ENCODE measurements at regions not wholly inside any gene's neighbourhood (a gene's known extent, or its start where the extent isn't known, plus 50 kb on each side); places are given as distances from the start of the nearest gene placed in this dataset.
"Not testable (repeated sequence)": the region's sequence is repeated elsewhere in the genome, so short reads cannot be mapped to it uniquely, and the experiment has no call there.

DNA sequence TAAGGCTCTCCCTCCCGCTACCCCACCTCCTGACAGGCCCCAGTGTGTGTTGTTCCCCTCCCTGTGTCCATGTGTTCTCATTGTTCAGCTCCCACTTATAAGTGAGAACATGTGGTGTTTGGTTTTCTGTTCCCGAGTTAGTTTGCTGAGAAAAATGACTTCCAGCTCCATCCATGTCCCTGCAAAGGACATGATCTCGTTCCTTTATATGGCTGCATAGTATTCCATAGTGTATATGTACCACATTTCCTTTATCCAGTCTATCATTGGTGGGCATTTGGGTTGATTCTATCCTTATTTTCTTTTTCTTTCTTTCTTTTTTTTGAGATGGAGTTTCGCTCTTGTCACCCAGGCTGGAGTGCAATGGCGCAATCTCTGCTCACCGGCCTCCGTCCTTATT is 57.8 kb upstream of the RASSF3 start:
- DNase-seq (ENCODE audit: extremely low read depth in 1 of 11, low read depth in 9 of 11, low spot score in 4 of 11) = not testable (repeated sequence)

DNA sequence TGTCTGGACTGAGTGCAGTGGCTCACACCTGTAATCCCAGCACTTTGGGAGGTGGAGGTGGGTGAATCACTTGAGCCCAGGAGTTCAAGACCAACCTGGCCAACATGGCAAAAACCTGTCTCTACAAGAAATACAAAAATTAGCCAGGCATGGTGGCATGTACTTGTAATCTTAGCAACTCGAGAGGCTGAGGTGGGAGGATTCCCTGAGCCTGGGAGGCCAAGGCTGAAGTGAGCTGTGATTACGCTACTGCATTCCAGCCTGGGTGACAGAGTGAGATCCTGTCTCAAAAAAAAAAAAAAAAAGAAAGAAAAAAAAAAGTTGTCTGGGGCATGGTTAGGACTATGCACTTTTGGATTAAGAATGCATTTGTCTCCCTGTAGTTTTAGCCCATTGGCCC is 56.6 kb upstream of the RASSF3 start:
- not testable (repeated sequence) for DNase-seq (ENCODE audit: extremely low read depth in 1 of 11, low read depth in 9 of 11, low spot score in 4 of 11)

DNA sequence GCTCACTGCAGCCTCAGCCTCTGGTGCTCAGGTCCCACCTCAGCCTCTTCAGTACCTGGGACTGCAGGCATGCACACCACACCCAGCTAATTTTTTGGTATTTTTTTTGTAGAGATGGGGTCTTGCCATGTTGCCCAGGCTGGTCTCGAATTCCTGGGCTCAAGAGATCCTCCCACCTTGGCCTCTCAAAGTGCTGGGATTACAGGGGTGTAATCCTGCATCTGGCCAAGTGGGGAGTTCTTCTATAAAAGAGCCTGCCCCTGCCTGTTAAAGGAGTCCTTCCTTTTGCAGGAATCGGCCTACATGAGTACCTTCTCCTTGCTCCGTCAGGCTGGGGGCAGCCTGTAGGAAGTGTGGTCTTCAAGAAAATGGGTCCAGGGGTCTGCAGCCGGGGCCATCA is 54.1 kb upstream of the RASSF3 start:
- no peak for DNase-seq (ENCODE audit: extremely low read depth in 1 of 11, low read depth in 9 of 11, low spot score in 4 of 11)

DNA sequence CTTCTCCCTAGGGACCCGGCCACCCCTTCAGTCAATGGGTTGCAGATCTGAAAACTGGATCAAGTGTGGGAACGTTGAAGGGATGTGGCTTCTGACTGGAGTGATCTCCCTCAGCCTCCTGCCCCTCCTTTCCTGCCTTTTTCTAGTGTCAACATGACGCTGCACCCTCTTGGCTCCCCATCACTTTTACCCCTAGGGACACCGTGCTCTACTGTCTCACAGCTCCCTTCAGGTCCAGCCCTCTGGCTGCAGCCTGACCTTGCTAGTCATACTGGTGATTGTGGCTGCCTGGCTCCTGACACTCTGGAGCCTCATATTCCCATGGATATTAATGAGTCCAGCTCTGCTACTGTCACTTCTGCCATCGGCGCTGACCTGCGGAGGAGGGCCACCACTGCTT is 51.5 kb upstream of the RASSF3 start:
- no peak for DNase-seq (ENCODE audit: extremely low read depth in 1 of 11, low read depth in 9 of 11, low spot score in 4 of 11)

DNA sequence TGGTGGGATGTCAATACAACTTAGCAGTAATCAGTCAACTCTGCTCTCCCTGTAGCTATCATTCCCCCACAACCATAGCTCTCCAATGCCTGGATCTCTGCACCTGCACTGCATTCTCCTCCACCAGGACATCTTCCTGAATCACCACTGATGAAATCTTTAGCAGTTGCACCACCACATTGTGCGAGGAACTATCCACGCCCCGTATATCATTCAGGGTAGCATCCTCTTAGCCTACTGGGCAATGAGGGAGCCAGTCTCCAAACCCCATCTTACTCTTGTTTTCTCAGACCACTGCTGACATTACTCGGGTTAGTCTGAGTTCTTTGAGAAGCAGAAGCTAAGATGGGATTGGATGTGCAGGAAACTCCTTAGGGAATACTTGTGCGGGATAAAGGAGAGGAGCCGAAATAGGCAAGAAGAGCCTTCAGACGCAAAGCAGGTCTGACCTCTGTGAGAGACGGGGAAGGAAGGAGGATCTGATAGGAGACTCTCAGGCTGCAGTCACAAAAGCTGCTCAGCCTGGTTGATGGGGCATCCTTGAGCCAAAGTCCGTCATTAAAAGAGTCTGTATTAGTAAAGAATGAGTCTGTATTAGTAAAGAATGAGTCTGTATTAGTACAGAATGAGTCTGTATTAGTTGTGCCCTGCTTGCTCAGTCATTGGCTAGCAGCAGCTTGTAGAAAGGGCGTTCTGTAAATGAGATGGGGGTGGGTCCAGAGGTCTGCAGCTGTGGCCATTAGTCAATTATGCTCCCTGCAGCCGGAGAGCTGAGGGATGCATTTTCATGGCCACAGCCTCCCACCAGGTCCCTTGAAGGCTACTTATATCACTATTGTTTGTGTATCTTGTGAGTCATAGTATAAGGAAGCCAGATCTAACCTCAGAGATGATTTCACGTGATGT is 49.6 kb upstream of the RASSF3 start:
- peak in 2 of 11 donors; percentile 42 to 53 for DNase-seq (ENCODE audit: extremely low read depth in 1 of 11, low read depth in 9 of 11, low spot score in 4 of 11)

All from renal cortex interstitium (tissue), 11 donors.